ENCODE measurements at regions not wholly inside any gene's neighbourhood (a gene's known extent, or its start where the extent isn't known, plus 50 kb on each side); places are given as distances from the start of the nearest gene placed in this dataset.

- no peak for DNase-seq (ENCODE audit: low read depth, low spot score)
These were observed 353.2 kb downstream of the PLPP3 start for GRCh38 chr1:56225964-56226815.

DNA sequence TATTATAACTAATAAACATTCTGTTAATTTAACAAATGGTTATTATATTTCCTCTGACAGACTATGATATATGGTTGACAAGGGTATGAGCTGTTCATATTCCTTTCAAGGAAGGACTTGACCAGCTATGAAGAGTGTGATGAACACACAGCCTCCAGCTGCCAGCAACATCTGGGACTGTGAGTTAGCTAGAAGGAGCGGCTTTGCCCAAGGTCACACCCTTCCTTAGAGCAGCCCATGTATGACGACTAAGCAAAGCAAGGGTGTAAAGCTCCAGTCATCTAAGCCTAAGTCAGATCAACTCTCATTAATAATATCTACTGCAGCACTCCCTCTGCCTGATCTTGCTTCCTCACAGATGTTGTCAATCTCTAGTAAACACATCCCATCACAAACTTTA lies 355.4 kb downstream of the PLPP3 start:
- no peak for DNase-seq (ENCODE audit: low read depth, low spot score)

DNA sequence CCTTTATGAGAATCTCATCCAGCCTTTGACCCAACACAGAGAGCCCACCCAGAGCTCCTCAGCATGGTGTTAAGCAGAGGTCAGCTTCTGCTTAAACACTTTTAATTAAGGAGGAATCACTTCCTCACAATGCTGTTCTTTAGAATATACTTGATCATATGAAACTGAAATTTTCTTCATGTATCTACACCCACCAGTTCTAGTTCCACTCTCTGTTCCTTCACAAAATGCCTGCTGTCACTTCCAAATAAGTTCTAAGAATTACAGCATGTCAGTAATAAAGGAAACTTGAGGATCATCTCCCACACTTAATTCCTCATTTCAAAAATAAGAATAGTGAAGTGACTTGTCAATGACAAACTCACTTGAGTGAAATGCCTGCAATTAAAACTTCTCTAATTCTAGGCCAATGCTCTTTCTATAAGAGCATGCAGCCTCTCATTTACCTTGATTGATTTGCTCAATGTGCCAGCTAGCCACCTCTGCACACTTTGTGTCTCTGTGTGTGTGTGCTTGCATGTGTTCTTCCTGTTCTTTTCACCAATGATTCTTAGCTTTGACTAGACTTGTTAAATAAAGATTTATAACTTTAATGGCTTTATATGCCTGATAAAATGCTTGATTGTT lies 356.3 kb downstream of the PLPP3 start:
- DNase-seq (ENCODE audit: low read depth, low spot score), result no peak

DNA sequence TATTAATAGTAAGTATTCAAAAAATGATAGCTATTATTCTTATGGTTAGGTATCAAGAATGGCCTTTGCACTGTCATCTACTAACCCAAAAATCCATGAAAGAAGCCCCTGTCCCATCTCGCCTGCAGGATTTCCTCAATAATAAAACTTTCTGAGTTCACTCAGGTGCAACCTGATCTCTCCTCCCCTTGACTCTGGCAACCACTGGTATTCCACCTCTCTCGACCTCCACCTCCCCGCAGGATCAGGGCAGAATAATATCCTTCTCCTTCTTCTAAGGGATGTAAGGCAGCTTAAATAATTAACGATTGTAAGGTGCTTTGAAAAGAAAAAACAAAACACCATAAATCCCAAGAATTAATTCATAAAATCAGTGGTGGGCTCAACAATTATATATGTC lies 359.3 kb downstream of the PLPP3 start:
- DNase-seq (ENCODE audit: low read depth, low spot score), result no peak

DNA sequence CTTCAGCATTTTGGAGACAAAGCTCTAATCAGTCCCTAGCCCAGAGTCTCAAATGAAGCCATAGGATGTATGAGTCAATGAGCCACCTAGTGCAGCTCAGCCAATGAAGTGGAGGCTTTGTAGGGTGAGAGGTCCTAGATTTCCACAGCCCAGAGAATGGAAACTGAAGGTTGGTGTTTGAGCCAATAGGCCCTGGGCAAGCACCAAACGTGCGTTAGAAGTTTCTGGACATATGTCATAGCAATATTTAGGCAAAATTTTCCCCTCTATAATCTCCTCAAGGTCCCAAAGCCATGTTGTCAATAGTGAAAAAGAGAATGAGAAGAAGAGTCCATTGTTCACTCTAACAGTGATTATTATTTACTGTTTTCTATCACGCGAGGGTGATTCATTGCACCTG lies 361.3 kb downstream of the PLPP3 start:
- no peak for DNase-seq (ENCODE audit: low read depth, low spot score)

DNA sequence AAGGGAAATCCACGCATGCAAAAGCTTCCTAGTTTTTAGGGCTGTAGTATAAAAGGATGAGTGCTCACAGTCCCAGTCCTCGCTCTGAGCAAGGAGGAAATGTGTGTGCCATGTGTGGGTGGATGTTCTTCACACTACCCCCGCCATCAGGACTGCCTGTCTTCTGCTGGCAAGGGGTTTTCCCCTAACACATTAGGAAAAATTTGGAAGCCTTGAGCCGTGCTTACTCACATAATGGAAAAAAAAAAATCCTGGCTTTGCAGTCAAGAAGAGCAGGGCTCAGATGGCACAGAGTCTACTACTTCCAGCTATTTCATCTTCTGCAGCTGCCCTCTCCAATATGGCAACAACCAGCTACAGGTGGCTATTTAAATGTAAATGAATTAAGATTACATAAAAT lies 363.1 kb downstream of the PLPP3 start:
- peak; percentile 20 for DNase-seq (ENCODE audit: low read depth, low spot score)

DNA sequence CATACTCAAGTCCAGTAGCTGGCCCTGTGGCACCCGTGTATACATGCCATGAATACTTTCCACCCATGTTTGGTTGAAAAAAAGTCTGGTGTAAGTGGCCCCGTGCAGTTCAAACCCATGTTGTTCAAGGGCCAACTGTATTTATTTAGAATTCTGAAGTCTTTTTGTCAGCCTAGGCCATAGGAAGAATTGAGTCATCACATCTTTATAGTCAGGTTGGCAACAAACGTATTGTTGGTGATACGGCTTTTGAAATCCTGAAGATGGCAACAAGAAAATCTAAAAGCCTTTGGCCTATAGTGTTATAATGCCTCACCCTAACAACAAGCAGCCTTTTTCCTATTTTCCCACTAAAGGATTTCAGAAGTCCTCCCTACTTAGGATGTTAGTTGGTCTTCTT lies 363.6 kb downstream of the PLPP3 start:
- DNase-seq (ENCODE audit: low read depth, low spot score), result no peak

DNA sequence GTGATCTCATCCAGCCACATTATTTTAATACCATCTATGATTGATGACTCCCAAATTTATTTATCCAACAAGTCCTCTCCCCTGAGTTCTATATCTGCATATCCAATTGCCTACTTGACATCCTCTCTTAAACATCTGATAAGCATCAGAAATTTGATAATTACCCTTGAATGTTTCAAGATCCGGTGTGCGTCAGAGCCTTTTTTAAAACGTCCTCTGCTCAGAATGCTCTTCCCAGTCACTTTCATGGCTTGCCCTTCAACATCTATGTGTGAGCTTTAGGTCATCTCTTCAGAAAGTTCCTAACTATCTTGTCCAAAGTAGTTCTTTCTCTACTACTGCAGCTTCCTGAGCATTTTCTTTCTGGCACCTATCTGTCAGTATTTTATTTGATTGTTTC lies 364.3 kb downstream of the PLPP3 start:
- DNase-seq (ENCODE audit: low read depth, low spot score), result no peak

GRCh38 chr1:56213068-56213467 lies 366.3 kb downstream of the PLPP3 start:
- DNase-seq (ENCODE audit: low read depth, low spot score), result no peak

GRCh38 chr1:56212143-56212542 lies 367.2 kb downstream of the PLPP3 start:
- no peak for DNase-seq (ENCODE audit: low read depth, low spot score)

DNA sequence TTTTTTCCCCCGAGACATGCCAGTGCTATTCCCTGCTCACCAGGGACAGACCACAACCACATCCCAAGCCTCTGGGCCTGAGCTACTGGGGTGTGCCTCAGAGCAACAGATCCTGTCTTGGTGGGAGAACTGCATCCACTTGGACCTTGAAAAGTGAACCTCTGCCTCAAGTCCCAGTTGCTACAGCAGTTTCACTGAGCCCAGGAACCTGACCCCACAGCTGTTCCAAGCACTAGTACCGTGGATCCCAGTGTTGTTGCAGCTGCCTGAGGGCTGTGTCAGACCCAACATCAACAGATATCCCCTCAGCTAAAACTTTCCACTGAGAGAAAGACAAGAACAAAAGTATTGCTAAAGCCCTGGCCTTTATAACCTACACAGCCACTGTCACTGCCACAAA lies 373.0 kb downstream of the PLPP3 start:
- DNase-seq (ENCODE audit: low read depth, low spot score), result no peak

- DNase-seq (ENCODE audit: low read depth, low spot score), result no peak
These were observed 375.2 kb downstream of the PLPP3 start for GRCh38 chr1:56204206-56204605.

- DNase-seq (ENCODE audit: low read depth, low spot score), result no peak
These were observed 376.4 kb downstream of the PLPP3 start for GRCh38 chr1:56202796-56203492.

- DNase-seq (ENCODE audit: low read depth, low spot score), result no peak
These were observed 377.2 kb downstream of the PLPP3 start for GRCh38 chr1:56202186-56202585.

DNA sequence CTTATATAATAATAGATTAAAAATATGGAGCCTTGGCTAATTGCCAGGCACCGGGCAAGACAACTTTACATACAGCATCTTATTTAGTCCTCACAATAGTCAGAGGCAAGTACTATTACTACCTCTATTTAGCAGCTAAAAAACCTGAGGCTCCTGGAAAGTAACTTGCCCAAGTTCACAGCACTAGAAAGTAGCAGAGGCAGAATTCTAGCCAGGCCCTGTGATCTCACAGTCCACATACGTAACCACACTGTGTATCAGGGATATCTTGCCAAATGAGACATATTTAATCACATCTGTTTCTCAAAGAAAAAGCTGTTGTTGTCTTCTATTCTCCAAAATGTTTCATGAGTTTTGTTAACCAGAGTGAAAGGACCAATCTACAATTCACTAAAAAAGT lies 378.5 kb downstream of the PLPP3 start:
- no peak for DNase-seq (ENCODE audit: low read depth, low spot score)

GRCh38 chr1:56200442-56200841 lies 378.9 kb downstream of the PLPP3 start:
- DNase-seq (ENCODE audit: low read depth, low spot score), result no peak

GRCh38 chr1:56199956-56200355 lies 379.4 kb downstream of the PLPP3 start:
- DNase-seq (ENCODE audit: low read depth, low spot score), result no peak

- no peak for DNase-seq (ENCODE audit: low read depth, low spot score)
These were observed 380.3 kb downstream of the PLPP3 start for GRCh38 chr1:56199061-56199460.

DNA sequence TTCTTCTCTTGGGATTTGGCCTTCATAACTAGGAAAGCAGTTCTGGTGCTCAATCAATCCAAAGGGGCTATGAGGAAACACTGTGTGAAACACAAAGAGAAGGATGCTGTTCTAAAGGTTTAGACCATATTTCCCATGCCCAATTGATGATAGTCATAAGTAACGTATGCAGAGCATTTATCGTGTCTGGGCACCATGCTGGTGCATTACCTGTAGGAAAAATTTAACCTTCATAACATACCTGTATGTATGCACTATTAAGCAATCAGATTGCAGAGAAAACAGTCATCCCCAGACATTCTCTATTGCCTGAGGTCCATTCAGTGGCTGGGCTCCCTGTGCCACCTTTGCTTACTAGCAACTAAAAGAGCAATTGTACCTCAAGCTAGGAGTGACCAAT lies 381.4 kb downstream of the PLPP3 start:
- DNase-seq (ENCODE audit: low read depth, low spot score), result no peak

- no peak for DNase-seq (ENCODE audit: low read depth, low spot score)
These were observed 382.5 kb downstream of the PLPP3 start for GRCh38 chr1:56196839-56197238.

GRCh38 chr1:56194701-56195300 lies 384.6 kb downstream of the PLPP3 start:
- DNase-seq (ENCODE audit: low read depth, low spot score), result no peak

DNA sequence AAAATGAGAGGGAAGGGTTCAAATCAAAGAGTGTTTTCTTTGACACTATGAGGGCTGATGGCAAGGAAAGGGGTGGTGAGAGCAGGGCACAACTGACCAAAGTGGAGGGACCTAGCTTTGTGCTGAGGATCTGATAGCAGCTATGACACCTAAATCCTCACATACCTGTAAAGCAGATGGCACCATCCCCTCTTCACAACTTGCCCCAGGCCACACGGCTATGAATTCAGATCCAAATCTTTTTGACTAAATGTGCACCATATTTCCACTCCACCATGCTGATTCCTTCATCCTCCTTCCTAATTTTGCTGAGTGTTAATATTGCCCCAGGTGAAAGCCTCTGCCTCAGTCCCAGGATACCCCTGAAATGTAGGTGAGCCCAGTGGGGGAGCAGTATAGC lies 385.7 kb downstream of the PLPP3 start:
- no peak for DNase-seq (ENCODE audit: low read depth, low spot score)

Data from astrocyte of the hippocampus (primary cell).